PC-9 (cell line): ENCODE measurements at regions not wholly inside any gene's neighbourhood (a gene's known extent, or its start where the extent isn't known, plus 50 kb on each side); places are given as distances from the start of the nearest gene placed in this dataset.

ENCODE experiments used
- CTCF ChIP-seq: fragments of 200-600 bp; sonication (generic); conservative IDR thresholded peaks from 2 replicates; pipeline ENCODE4 v1.6.1; 2017; ENCODE audit warnings: mixed run types, antibody characterized with exemption, mild to moderate bottlenecking, moderate library complexity
- EZH2 ChIP-seq: fragments of 200-600 bp; sonication (generic); IDR thresholded peaks from 2 replicates; pipeline ENCODE4 v1.8.0; 2017; ENCODE audit warnings: antibody characterized with exemption, low read depth

- TF ChIP-seq CTCF = no peak
- no peak for TF ChIP-seq EZH2
Observed at GRCh38 chr21:35925497-35925896, 134.8 kb downstream of the SETD4 start.
